ENCODE measurements at regions not wholly inside any gene's neighbourhood (a gene's known extent, or its start where the extent isn't known, plus 50 kb on each side); places are given as distances from the start of the nearest gene placed in this dataset.

- Histone ChIP-seq H3K4me3 (replicated peaks in 1 of 4; ENCODE audit: control extremely low read depth in 1 of 4, insufficient read depth in 1 of 4, low read depth in 3 of 4, low read length in 4 of 4) (no peak overlapping the region), H3K27me3 (ENCODE audit: control insufficient read depth, insufficient read depth, low read length) (peaks cover 3% of the 10 kb centered on the region)
- no peak for DNase-seq (ENCODE audit: low read depth in 2 of 2)
Observed at GRCh38 chr15:77732514-77733335, 100.0 kb upstream of the LINGO1 start.

DNA sequence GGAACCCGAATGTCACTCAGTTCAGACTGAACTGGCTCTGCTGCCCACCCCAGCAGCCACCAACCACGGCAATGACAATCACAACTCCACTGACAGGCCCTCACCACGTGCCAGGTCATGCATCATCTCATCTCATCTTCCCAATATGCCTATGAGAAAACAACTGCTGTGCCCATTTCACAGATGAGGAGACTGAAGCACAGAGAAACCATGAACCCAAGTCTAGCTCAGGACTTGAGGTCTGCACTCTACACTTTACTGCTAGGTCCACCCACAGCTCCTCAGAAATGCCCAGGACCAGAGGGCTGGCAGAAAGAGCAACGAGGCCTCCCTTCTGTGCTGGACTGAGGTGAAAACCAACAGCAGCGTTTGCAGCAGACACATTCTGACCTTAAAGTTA, 99.2 kb upstream of the LINGO1 start:
- H3K4me3 ChIP-seq (replicated peaks in 1 of 4; ENCODE audit: control extremely low read depth in 1 of 4, insufficient read depth in 1 of 4, low read depth in 3 of 4, low read length in 4 of 4) = no peak overlapping the region
- DNase-seq (ENCODE audit: low read depth in 2 of 2) = no peak

More at GRCh38 chr15:77732514-77733335, 100.0 kb upstream of the LINGO1 start:
- TF ChIP-seq EZH2 (IDR thresholded peaks at IDR 0.05; ENCODE audit: low read length, missing control alignments) = no peak
- TF ChIP-seq, protein P1, sequence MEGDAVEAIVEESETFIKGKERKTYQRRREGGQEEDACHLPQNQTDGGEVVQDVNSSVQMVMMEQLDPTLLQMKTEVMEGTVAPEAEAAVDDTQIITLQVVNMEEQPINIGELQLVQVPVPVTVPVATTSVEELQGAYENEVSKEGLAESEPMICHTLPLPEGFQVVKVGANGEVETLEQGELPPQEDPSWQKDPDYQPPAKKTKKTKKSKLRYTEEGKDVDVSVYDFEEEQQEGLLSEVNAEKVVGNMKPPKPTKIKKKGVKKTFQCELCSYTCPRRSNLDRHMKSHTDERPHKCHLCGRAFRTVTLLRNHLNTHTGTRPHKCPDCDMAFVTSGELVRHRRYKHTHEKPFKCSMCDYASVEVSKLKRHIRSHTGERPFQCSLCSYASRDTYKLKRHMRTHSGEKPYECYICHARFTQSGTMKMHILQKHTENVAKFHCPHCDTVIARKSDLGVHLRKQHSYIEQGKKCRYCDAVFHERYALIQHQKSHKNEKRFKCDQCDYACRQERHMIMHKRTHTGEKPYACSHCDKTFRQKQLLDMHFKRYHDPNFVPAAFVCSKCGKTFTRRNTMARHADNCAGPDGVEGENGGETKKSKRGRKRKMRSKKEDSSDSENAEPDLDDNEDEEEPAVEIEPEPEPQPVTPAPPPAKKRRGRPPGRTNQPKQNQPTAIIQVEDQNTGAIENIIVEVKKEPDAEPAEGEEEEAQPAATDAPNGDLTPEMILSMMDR (conservative IDR thresholded peaks at IDR 0.05 in 1 of 2, IDR thresholded peaks at IDR 0.05 in 1 of 2; ENCODE audit: low read depth in 1 of 2, low read length in 2 of 2) = no peak
- Histone ChIP-seq H3K4me2 (ENCODE audit: extremely low read depth, insufficient read depth, low read length) (no peak overlapping the region), H3K9me3 (ENCODE audit: control insufficient read depth, insufficient read depth, low read depth, low read length) (no peaks in the 10 kb centered on the region), H3K79me2 (ENCODE audit: control insufficient read depth, insufficient read depth, low read length) (no peaks in the 10 kb centered on the region), H4K20me1 (ENCODE audit: control insufficient read depth, extremely low read depth, insufficient read depth, low read length) (no peaks in the 10 kb centered on the region), H3K36me3 (ENCODE audit: control insufficient read depth, insufficient read depth, low read length) (no peaks in the 10 kb centered on the region), H3K9ac (ENCODE audit: insufficient read depth, low read length) (no peak overlapping the region), H2AFZ (ENCODE audit: low read length) (no peak overlapping the region), H3K27ac (ENCODE audit: insufficient read depth, low read length) (no peak overlapping the region), H3K4me1 (ENCODE audit: control insufficient read depth, extremely low read depth, insufficient read depth, low read length) (no peaks in the 10 kb centered on the region)

DNA sequence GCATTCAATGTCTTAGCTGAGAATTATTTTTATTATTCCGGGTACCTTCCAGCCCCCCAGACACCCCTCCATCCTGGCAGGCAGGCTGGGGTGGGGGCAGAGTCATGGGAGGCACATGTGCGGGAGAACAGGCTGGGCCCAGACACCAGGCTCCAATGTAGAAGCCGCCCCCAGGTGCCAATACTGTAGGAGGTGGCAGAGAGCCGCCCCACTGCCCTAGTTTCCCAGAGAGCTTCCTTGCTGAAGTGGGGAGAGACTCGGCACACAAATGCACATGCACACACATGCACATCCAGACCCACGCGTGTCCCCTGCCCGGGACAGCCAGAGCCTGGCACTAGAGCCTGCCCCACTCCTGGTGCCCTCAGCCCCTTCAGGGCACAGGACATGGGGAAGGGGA, 98.4 kb upstream of the LINGO1 start:
- H3K36me3 ChIP-seq (ENCODE audit: control insufficient read depth, insufficient read depth, low read length) = no peaks in the 10 kb centered on the region

More for the DNA sequence above, 99.2 kb upstream of the LINGO1 start:
- Histone ChIP-seq H3K9me3 (ENCODE audit: control insufficient read depth, insufficient read depth, low read depth, low read length) (no peaks in the 10 kb centered on the region), H3K4me1 (ENCODE audit: control insufficient read depth, extremely low read depth, insufficient read depth, low read length) (no peaks in the 10 kb centered on the region), H2AFZ (ENCODE audit: low read length) (no peak overlapping the region), H4K20me1 (ENCODE audit: control insufficient read depth, extremely low read depth, insufficient read depth, low read length) (no peaks in the 10 kb centered on the region), H3K27me3 (ENCODE audit: control insufficient read depth, insufficient read depth, low read length) (peaks cover 3% of the 10 kb centered on the region), H3K9ac (ENCODE audit: insufficient read depth, low read length) (no peak overlapping the region), H3K36me3 (ENCODE audit: control insufficient read depth, insufficient read depth, low read length) (no peaks in the 10 kb centered on the region), H3K79me2 (ENCODE audit: control insufficient read depth, insufficient read depth, low read length) (no peaks in the 10 kb centered on the region), H3K4me2 (ENCODE audit: extremely low read depth, insufficient read depth, low read length) (no peak overlapping the region), H3K27ac (ENCODE audit: insufficient read depth, low read length) (no peak overlapping the region)
- TF ChIP-seq, protein P1 (conservative IDR thresholded peaks at IDR 0.05 in 1 of 2, IDR thresholded peaks at IDR 0.05 in 1 of 2; ENCODE audit: low read depth in 1 of 2, low read length in 2 of 2) = no peak
- TF ChIP-seq EZH2 (IDR thresholded peaks at IDR 0.05; ENCODE audit: low read length, missing control alignments) = no peak

More for the DNA sequence above, 98.4 kb upstream of the LINGO1 start:
- no peak overlapping the region for H3K4me2 ChIP-seq (ENCODE audit: extremely low read depth, insufficient read depth, low read length)
- no peaks in the 10 kb centered on the region for H3K4me1 ChIP-seq (ENCODE audit: control insufficient read depth, extremely low read depth, insufficient read depth, low read length)
- H3K79me2 ChIP-seq (ENCODE audit: control insufficient read depth, insufficient read depth, low read length) = no peaks in the 10 kb centered on the region
- H4K20me1 ChIP-seq (ENCODE audit: control insufficient read depth, extremely low read depth, insufficient read depth, low read length) = no peaks in the 10 kb centered on the region
- no peak overlapping the region for H3K27ac ChIP-seq (ENCODE audit: insufficient read depth, low read length)
- no peak for TF ChIP-seq EZH2 (IDR thresholded peaks at IDR 0.05; ENCODE audit: low read length, missing control alignments)
- TF ChIP-seq, protein P1 (conservative IDR thresholded peaks at IDR 0.05 in 1 of 2, IDR thresholded peaks at IDR 0.05 in 1 of 2; ENCODE audit: low read depth in 1 of 2, low read length in 2 of 2) = no peak
- H3K9me3 ChIP-seq (ENCODE audit: control insufficient read depth, insufficient read depth, low read depth, low read length) = no peaks in the 10 kb centered on the region
- no peak overlapping the region for H3K9ac ChIP-seq (ENCODE audit: insufficient read depth, low read length)
- H3K27me3 ChIP-seq (ENCODE audit: control insufficient read depth, insufficient read depth, low read length) = peaks cover 3% of the 10 kb centered on the region
- H2AFZ ChIP-seq (ENCODE audit: low read length) = no peak overlapping the region
- DNase-seq (ENCODE audit: low read depth in 2 of 2) = no peak
- no peak overlapping the region for H3K4me3 ChIP-seq (replicated peaks in 1 of 4; ENCODE audit: control extremely low read depth in 1 of 4, insufficient read depth in 1 of 4, low read depth in 3 of 4, low read length in 4 of 4)
